ENCODE measurements at regions not wholly inside any gene's neighbourhood (a gene's known extent, or its start where the extent isn't known, plus 50 kb on each side); places are given as distances from the start of the nearest gene placed in this dataset.

DNA sequence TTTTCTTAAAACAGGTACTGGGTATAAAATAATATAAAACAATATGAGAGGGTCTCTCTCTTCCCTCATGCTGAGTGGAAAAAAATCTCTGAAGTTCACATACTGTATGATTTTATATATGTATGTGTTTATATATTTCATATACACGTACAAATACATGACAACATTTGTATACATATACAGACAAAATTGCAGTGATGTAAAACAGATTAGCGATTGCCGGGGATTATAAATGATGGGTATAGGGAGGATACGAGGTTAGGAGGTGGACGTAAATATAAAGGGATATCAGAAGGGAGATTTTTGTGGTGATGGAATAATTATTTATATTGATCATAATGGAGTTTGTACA, 194.8 kb upstream of the PRSS16 start:
- DNase-seq (ENCODE audit: low read depth): no peak

DNA sequence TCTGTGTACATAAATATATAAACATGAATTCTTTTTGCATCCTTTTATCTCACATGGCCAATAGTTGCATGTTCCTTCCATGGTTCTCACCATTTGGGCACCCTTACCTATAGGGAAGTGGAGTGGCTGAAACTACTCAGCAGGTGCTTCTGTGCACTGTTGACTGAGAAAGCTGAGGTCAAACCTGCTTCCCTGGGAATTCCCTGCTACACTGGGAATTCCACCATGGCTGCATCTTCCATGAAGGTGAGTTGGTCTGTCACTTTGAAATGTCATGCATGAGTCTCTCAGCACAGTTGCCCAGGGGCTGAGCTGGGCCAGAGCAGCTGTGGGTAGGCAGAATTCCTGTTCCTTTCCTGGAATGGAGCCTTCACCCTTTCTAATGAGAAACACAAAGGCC, 193.8 kb upstream of the PRSS16 start:
- no peak for DNase-seq (ENCODE audit: low read depth)

DNA sequence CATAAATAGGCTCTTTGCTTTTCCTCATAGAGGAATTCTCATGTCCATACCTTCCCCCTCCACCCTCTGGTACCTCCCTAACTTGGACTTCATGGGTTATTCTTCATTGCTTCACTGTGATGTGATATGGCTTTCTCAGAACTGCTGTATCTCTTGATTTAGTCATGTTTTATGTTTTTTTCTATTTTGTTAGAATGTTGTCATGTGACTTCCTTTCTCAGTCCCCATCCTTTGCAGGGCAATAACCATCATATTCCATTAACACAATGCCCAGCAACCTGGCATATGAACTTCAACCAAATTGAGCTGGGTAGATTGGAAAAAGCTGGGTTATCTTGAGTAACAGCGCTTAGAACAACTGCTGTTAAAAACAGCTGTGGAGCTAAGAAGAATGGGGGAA, 190.9 kb upstream of the PRSS16 start:
- DNase-seq (ENCODE audit: low read depth): no peak

DNA sequence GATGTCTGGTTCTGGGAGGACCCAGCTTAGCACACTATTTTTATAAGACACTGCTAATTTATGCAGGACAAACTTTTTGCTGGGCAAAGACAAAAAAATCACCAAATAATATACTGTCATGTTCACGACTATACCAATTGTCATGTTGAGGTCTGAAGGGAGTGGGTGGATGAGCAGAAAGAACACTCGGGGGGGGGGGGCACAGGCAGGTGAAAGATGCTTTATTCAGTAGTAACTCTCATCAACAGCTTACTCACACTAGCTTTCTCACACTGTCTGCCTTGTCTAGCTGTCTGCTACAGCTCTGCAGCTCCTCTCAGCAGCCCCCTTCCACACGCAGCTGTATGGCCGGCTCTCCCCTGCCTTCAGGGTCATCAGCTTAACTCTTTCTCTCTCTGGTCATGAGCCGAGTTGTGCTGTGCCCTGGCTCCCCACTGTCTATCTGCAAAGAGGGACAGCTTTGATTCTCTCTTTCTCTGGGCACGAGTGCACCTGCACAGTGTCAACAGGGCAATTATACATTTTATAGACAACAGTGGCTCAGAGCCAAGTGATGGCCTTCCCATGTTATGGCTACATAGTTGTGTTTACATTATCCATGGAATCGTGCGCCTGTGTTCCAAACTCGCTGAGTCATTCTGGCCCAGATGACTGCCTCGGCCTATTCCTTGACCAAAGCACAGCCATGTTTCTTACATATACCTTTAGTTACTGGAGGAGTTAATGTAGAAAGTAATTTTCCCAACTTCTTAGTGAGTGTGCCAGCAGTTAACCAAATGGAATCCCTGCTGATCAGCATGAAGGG, 187.7 kb upstream of the PRSS16 start:
- DNase-seq (ENCODE audit: low read depth): no peak

DNA sequence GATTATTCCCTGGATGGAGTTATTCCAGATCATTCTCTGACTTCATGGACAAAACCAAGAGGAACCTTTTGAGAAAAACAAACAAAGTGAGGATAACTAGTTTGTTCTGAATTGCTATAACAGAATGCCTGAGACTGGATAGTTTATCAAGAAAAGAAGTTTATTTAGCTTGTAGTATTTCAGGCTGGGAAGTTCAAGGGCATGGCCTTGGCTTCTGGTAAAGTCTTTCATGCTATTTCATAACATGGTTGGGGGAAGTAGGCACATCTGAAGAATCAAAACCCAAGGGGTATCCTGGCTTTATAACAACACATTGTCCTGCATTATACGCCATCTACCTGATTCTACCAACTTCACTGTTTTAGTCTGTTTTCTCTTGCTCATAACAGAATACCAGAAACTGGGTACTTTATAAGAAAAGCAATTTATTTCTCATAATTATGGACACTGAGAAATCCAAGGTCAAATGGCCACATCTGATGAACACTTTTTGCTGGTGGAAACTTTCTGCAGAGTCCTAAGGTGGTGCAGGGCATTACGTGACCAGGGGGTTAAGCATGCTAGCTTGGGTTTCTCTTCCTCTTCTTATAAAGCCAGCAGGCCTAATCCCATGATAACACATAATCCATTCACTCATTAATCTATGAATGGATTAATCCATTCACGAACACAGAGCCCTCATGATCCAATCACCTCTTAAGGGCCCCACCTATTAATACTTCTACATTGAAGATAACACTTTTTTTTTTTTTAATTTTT, 186.1 kb upstream of the PRSS16 start:
- DNase-seq (ENCODE audit: low read depth): no peak

DNA sequence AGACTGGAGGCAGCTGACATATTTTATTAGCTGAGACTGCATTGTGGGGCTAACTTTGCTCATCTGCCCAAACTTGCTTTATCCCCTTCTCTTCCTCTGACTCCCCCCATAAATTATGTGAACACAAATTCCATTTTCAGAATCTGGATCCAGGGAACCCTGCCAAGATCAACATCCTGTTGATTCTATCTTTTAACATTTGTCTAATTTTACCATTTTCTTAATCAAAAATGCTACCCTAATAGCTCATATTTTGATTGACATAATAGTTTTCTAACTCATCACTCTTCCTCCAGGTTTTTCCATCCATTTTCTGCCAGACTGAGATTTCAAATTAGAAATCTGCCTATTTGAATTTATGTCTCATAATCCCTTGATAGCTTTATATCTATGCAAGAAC, 184.7 kb upstream of the PRSS16 start:
- DNase-seq (ENCODE audit: low read depth): no peak

DNA sequence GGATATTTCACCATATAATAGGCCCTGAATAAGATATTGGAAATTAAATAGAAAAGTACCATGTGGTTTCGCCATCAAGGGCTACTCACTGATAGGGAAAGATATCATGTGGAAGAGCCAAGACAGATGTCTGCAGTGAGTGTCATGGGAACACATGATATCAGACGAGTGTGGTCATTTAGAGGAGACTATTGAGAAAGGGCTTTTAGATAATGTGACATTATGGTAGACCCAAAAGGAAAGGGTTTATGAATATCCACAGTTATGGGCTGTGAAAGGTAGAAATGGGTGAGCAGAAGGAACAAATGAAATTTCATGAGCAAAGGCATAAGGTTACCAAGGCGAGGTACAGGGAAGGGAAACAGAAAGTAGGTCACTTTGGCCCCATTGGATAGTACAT, 182.3 kb upstream of the PRSS16 start:
- DNase-seq (ENCODE audit: low read depth): no peak

DNA sequence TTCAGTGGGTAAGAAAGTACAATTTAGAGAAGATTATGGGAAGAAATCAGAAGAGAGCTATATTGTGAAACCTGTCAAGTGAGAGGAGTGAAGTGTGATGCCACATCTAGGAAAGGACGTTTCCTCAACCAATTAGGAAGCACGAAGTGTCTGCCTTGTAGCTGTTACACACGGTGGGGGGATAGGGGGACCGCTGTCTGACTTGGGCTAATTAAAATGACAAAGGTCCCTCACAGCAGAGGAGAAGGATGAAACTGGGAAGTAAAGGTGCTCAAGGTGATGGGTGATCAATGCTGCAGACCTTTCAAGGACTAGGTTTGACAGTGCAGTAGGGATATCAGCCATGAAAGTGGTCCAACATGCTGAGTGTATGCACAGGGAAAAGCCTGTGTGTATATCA, 181.1 kb upstream of the PRSS16 start:
- DNase-seq (ENCODE audit: low read depth): no peak

DNA sequence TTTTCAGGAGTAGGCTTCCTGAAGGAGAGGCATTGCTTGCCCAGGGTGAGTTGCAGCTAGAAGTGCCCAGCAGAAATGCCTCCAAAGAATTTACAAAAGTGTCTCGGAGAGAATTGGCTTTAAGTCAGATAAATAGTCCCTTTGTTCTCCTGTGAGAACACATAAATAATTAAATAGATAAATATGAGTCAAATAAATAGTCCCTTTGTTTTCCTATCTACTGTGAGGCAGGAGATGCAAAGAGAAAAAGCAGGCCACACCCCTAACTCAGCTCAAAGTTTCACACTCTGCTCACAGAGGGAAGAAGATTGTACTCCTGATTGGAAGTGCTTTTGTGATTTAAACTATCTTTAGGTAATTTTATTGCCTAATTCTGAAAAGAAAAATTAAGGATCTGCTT, 180.7 kb upstream of the PRSS16 start:
- no peak for DNase-seq (ENCODE audit: low read depth)

DNA sequence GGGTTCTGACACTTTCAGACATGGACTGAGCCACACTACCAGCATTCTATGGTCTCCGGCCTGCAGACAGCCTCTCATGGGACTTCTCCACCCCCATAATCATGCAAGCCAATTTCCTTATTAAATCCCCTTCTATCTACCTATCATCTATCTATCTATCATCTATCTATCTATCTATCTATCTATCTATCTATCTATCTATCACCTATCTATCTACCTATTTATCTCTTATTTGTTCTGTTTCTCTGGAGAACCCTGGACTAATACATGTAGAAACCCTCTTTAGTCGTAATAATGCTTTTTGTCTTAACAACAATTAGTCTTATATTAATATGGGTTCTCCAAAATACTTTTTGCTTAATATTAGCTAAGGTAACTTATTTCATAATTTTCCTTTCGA, 174.1 kb upstream of the PRSS16 start:
- DNase-seq (ENCODE audit: low read depth): no peak

DNA sequence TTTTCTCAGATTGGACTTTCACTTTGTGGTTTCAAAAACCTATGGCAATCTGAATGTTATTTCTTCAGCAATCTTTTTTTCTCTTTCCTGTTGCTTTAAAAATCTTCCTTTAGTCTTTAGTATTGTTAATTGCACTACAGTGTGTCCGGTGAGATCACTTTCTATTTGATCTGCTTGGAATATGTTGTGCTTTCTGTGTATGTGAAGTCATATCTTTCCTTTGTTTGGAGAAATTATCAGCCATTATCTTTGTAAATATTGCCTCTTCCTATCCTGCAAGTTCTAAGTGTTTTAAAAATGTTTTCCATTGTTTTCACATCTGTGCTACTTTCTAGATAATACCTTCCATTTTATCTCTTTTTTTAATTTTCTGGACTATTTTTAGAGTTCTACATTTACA, 171.4 kb upstream of the PRSS16 start:
- DNase-seq (ENCODE audit: low read depth): no peak

DNA sequence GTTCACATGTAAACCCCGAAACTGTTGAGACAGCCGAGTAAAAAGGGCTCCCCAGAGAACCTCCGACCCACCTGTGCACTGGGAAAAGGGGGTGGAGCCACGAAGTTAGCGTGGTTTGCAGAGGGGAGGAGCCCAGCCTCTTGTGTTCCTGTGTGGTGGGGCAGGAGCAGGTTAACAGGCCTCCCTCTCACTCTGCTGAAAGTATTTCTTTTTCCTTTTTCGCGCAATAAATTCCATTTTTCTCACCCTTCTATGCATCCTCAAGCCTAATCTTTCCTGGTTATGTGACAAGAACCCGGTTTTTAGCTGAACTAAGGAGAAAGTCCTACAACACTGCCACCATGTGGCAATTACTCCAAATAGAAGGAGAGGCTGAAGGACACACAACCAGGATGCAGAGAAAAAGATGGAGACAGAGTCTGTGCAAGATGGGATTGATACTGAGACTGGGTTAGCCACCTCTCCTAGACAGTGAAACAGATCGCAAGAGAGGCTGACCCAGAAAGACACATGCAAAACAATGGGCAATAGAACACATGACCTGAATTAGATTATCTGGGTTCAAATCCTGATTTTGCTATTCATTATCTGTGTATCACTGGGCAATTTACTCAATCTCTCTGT, 168.7 kb upstream of the PRSS16 start:
- DNase-seq (ENCODE audit: low read depth): peak; percentile 56

DNA sequence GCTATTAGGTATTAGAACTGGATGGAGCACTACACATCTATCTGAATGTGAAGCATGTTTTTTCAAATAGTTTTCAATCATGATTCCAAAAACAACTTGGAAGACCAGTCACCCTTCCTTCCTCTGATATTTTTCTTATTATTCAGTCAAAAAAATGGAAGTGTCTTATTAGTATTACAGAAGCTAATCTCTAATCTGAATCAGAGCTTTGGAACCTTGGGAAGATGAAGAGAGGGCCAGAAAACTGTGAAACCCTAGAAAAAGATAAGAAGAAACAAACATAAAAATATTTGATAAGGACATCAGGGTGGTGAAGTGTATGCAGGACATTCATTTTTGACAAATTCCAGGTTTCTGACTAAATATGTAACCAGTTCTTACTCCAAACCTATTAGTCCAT, 166.3 kb upstream of the PRSS16 start:
- DNase-seq (ENCODE audit: low read depth): no peak

DNA sequence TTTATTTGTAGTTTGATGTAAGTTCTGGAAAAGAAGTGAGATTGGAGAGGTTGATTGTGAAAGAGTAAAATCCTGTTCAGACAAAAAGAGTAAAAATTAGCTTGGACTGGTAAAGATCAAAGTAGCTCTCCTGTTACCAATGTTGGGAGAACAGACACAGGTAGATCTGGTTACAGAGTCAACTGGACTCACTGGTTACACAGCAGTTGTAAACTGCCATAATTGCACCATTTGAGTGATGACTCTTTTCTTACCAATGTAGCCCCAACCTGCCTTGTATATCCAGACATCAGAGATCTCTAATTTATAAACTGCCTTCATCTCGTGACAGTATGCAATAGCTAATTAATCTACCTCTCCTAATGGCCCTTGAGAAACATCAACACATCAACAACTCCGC, 165.6 kb upstream of the PRSS16 start:
- DNase-seq (ENCODE audit: low read depth): no peak

DNA sequence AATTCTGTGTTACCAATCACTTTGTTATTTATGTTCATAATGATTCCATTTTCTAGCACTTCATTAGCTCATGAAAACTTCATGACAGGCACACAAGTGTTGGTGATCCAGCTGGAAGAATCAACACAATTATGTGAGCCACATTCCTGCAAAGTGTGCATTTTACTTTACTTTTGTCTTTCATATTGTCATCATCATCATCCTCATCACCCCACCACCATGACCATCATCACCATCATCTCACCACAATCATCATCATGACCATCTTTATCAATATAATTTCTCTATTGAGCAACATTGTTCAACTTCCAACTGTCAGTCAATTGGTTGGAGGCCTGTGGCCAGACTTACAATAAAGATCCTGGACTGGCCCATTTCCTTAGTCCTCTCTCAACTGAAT, 159.4 kb upstream of the PRSS16 start:
- no peak for DNase-seq (ENCODE audit: low read depth)

DNA sequence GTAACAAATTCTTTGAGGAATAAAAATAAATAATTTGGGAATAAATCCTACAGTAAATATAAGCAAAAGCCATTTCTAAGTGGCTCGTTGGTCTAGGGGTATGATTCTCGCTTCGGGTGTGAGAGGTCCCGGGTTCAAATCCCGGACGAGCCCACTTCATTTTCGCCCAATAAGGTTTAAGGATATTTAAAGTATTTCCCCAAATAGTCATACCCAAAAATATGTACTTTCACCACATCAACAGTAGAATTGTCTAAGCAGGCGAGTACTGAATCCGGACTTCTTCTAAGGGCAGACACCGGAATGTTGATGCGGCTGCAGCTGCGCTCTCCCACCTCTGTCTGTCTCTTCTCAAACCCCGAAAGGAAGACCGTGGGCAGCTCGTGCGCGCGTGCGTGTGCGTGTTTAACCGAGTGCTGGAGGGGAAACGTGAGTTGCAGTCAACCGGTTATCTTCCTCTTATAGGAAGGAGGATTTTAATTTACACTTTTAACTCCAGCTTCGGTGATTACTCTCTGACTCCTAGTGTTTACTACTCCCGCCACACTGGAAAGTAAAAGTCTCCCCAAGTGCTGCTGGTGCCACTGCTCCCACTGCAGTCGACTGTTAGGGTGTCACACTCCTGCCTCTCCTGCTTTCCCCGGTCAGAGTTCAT, 155.7 kb upstream of the PRSS16 start:
- DNase-seq (ENCODE audit: low read depth): peak; percentile 74

DNA sequence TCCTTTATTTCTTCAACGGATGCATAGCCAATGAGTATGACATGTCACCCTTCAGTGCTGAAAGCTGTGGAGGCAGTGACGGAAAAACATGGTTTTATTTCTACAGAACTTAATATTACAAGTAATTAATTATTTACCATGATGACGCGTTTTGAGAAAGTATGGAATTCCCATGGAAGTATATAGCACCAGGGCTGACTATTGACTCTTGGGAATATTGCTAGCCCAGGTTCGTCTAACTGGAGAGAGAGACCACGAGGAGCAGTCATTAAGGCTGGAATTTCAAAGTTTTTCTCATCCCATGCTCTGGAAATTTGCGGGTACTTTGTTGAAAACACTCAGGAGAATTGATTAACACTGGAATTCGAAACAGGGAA, 155.2 kb upstream of the PRSS16 start:
- no peak for DNase-seq (ENCODE audit: low read depth)

DNA sequence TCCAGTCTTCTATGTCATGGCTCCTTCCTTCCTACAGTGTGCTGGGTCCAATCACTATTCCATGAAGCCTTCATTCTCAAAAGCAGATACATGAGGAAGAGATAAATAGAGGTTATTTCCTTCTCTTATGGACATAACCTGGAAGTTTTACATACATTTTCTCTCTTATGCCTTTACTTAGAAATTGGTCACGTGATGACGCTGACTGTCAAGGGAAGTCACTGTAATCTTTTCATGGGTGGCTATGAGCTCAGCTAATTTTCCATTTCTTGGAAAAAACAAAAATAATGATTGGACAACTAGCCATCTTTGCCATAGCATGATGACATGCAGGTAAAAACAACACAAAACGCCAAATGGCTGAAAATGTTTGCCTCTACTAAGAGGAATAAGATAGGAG, 151.6 kb upstream of the PRSS16 start:
- no peak for DNase-seq (ENCODE audit: low read depth)

DNA sequence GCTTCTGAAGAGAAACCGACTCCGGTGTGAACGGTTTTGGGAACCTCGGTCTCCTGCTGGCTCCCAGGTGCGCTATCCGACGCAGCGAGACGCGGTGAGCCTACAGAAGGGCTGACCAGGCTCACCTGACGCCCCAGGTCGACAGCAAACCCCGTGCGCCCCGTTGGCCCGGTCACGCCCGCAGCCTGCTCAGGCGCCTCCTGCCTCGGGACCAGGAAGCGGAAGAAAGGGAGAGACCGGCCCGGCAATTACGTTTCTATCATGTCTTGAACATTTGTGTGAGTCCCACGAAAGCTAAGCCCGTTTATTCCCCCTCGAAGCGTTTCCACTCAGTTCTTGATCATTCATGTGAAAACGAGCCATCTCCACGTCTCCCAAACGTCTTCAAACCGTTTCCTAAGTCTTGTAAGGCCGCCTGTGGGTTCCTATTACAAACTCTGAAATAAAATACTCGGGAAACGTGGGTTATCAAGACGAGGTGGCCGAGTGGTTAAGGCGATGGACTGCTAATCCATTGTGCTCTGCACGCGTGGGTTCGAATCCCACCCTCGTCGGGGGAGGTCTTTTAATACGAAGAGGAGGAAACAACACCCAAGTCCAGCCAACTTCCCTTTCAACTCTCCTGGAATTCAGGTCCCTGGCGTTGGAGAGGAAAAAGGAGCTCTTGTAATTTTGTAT, 150.5 kb upstream of the PRSS16 start:
- peak; percentile 57 for DNase-seq (ENCODE audit: low read depth)

DNA sequence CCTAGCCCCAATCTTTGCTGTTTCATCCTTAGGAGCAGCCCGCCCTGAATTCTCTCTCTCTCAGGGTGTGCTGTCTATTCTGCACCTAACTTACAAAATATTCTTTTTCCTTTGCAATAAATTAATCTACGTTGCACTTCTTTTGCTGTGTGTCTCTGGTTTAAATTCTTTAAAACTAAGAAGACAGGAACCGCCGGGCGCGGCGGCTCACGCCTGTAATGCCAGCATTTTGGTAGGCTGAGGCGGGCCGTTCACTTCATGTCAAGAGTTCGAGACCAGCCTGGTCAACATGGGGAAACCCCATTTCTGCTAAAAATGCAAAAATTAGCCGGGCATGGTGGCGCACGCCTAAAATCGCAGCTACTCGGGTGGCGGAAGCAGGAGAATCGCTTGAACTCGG, 148.5 kb upstream of the PRSS16 start:
- DNase-seq (ENCODE audit: low read depth): no peak

DNA sequence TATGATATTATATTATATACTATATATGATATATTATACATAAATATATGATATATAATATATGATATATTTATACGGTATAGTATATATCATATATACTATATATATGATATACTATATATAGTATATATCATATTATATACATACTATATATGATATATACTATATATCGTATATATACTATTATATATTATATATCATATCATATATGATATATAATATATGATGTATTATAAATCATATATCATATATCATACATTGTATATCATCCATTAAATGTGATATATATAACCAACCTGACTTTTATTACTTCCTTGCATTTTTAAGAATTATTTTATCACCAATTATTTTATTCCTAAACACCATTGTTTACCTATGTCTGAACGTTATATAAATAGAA, 146.6 kb upstream of the PRSS16 start:
- DNase-seq (ENCODE audit: low read depth): no peak

DNA sequence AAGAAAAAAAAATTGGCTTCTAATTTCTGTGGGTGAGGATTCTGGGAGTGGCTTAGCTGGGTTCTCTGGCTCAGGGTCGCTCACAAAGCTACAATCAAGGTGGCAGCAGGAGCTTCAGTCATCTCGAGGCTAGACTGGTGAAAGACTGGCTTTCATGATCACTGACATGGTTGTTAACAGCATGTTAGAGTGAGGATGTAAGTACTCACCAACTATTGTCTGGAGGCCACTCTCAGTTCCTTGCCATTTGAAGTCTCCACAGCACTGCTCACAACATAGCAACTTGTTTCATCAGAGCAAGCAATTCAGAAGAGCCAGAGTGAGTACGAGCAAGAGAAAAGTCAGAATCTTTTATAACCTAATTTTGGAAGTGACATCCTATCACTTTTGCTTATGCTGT, 145.7 kb upstream of the PRSS16 start:
- no peak for DNase-seq (ENCODE audit: low read depth)
